PC-3 (cell line): ENCODE measurements at regions not wholly inside any gene's neighbourhood (a gene's known extent, or its start where the extent isn't known, plus 50 kb on each side); places are given as distances from the start of the nearest gene placed in this dataset.
A peak's percentile ranks its signal among the peaks of the same experiment; 100 is the strongest.

Experiments used
- ATAC-seq: fragments of 200-7000 bp; cut with Tn5 transposase; 2 replicates; pipeline ENCODE4 v1.9.1; 2020; ENCODE audit warnings: mild to moderate bottlenecking, moderate library complexity
- BruUV-seq: library from RNA; stranded (reverse); fragments of 400-500 nt; replicated peaks from 2 replicates; lab custom pipeline; 2021; lab: Mats Ljungman, UMichigan
- CTCF ChIA-PET: fragments of 300-600 bp; sonication (Branson Sonifier 250); formaldehyde crosslinking; loops from one replicate; lab custom pipeline; 2022; ENCODE audit warnings: antibody characterized with exemption; lab: Charles Lee
- POLR2A ChIA-PET: fragments of 300-600 bp; sonication (Branson Sonifier 250); formaldehyde crosslinking; loops from one replicate; lab custom pipeline; 2022; ENCODE audit warnings: antibody characterized with exemption; ENCODE audit not compliant: unreplicated experiment; lab: Charles Lee
- DNase-seq: peaks from one replicate; pipeline ENCODE4 v3.0.0-alpha.2; 2015
- H2AFZ ChIP-seq: fragments of 300-600 bp; sonication (generic); 2 replicates; pipeline ENCODE4 v1.6.0; 2016; ENCODE audit warnings: antibody characterized with exemption, low read length
- H3F3A ChIP-seq: fragments of 300-600 bp; sonication (generic); one replicate; pipeline ENCODE4 v1.6.0; 2017; ENCODE audit warnings: antibody characterized with exemption, low read length, control low read depth, mild to moderate bottlenecking; ENCODE audit not compliant: unreplicated experiment
- H3K27ac ChIP-seq: fragments of 300-600 bp; sonication (generic); 2 replicates; pipeline ENCODE4 v1.5.1; 2016; ENCODE audit warnings: mild to moderate bottlenecking, low read length
- H3K27me3 ChIP-seq: fragments of 300-600 bp; sonication (generic); 2 replicates; pipeline ENCODE4 v1.6.1; 2016; ENCODE audit warnings: low read length, mixed read lengths
- H3K36me3 ChIP-seq: fragments of 300-600 bp; sonication (generic); 2 replicates; pipeline ENCODE4 v1.6.1; 2016; ENCODE audit warnings: low read depth, mixed run types, low read length, mixed read lengths
- H3K4me1 ChIP-seq: fragments of 300-600 bp; sonication (generic); 2 replicates; pipeline ENCODE4 v1.5.1; 2016; ENCODE audit warnings: low read length; ENCODE audit not compliant: insufficient read depth
- H3K4me2 ChIP-seq: fragments of 300-600 bp; sonication (generic); 2 replicates; pipeline ENCODE4 v1.6.0; 2016; ENCODE audit warnings: low read length
- H3K4me3 ChIP-seq: fragments of 300-600 bp; sonication (generic); 2 replicates; pipeline ENCODE4 v1.5.1; 2016; ENCODE audit warnings: mild to moderate bottlenecking, low read length, mixed read lengths
- H3K79me2 ChIP-seq: fragments of 300-600 bp; sonication (generic); 2 replicates; pipeline ENCODE4 v1.6.1; 2017; ENCODE audit warnings: low read length, mixed read lengths
- H3K9ac ChIP-seq: fragments of 300-600 bp; sonication (generic); 2 replicates; pipeline ENCODE4 v1.6.0; 2016; ENCODE audit warnings: mild to moderate bottlenecking, low read length
- H3K9me2 ChIP-seq: fragments of 300-600 bp; sonication (generic); replicated peaks from 2 replicates; pipeline ENCODE4 v1.6.1; 2016; ENCODE audit warnings: mixed run types, low read length, mixed read lengths
- H3K9me3 ChIP-seq: fragments of 300-600 bp; sonication (generic); 2 replicates; pipeline ENCODE4 v1.6.1; 2016; ENCODE audit warnings: low read length, mixed read lengths
- H4K20me1 ChIP-seq: fragments of 300-600 bp; sonication (generic); 2 replicates; pipeline ENCODE4 v1.6.1; 2016; ENCODE audit warnings: low read length, mixed read lengths
- EZH2 ChIP-seq: fragments of 300-600 bp; sonication (generic); IDR thresholded peaks from one replicate; pipeline ENCODE4 v1.6.1; 2017; ENCODE audit warnings: antibody characterized with exemption, mild to moderate bottlenecking, low read length; ENCODE audit not compliant: unreplicated experiment
- EZH2phosphoT487 ChIP-seq: fragments of 300-600 bp; sonication (generic); IDR thresholded peaks from 2 replicates; pipeline ENCODE4 v1.6.1; 2018; ENCODE audit warnings: mild to moderate bottlenecking, antibody characterized with exemption, low read length, borderline replicate concordance
- intact Hi-C: fragments of 100-400 bp; cut with micrococcal nuclease; formaldehyde crosslinking; loops from 2 replicates; pipeline ENCODE4 v1.9.0; 2023
- TF ChIP-seq, protein P1 (sequence below): fragments of 300-600 bp; sonication (generic); conservative IDR thresholded peaks from 2 replicates; pipeline ENCODE4 v1.5.1; 2017; ENCODE audit warnings: antibody characterized with exemption, low read depth, mild to moderate bottlenecking, low read length

GRCh38 chr1:22315315-22316078, 136.2 kb upstream of the ZBTB40 start:
- no peak for DNase-seq
- H3K4me2 ChIP-seq, result no peak overlapping the region
- H3K27ac ChIP-seq, result no peak overlapping the region
- H4K20me1 ChIP-seq, result no peaks in the 10 kb centered on the region
- H3K27me3 ChIP-seq, result no peaks in the 10 kb centered on the region
- no peaks in the 10 kb centered on the region for H3K4me1 ChIP-seq
- intact Hi-C loops, result no loop called here
- no peaks in the 10 kb centered on the region for H3K9me2 ChIP-seq
- CTCF ChIA-PET, result no interaction called here
- no peaks in the 10 kb centered on the region for H3K79me2 ChIP-seq
- H3K4me3 ChIP-seq, result no peak overlapping the region
- TF ChIP-seq, protein P1, sequence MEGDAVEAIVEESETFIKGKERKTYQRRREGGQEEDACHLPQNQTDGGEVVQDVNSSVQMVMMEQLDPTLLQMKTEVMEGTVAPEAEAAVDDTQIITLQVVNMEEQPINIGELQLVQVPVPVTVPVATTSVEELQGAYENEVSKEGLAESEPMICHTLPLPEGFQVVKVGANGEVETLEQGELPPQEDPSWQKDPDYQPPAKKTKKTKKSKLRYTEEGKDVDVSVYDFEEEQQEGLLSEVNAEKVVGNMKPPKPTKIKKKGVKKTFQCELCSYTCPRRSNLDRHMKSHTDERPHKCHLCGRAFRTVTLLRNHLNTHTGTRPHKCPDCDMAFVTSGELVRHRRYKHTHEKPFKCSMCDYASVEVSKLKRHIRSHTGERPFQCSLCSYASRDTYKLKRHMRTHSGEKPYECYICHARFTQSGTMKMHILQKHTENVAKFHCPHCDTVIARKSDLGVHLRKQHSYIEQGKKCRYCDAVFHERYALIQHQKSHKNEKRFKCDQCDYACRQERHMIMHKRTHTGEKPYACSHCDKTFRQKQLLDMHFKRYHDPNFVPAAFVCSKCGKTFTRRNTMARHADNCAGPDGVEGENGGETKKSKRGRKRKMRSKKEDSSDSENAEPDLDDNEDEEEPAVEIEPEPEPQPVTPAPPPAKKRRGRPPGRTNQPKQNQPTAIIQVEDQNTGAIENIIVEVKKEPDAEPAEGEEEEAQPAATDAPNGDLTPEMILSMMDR, result no peak
- TF ChIP-seq EZH2phosphoT487, result no peak
- no peak for TF ChIP-seq EZH2
- H3K9ac ChIP-seq, result no peak overlapping the region
- no peaks in the 10 kb centered on the region for H3F3A ChIP-seq
- H3K9me3 ChIP-seq, result no peaks in the 10 kb centered on the region
- no peak for ATAC-seq
- H3K36me3 ChIP-seq, result no peaks in the 10 kb centered on the region
- BruUV-seq, result no TSS peak
- POLR2A ChIA-PET, result no interaction called here
- no peak overlapping the region for H2AFZ ChIP-seq

- no peaks in the 10 kb centered on the region for H3K9me2 ChIP-seq
- no peak overlapping the region for H3K4me2 ChIP-seq
- H3K4me3 ChIP-seq, result no peak overlapping the region
- ATAC-seq, result peak; percentile 58; the same call in 1 of the 2 replicates
- BruUV-seq, result no TSS peak
- no peaks in the 10 kb centered on the region for H3K4me1 ChIP-seq
- H3K27me3 ChIP-seq, result no peaks in the 10 kb centered on the region
- no peak for TF ChIP-seq EZH2phosphoT487
- TF ChIP-seq, protein P1, result peak; percentile 68
- peak; percentile 44 for DNase-seq
- H3K27ac ChIP-seq, result no peak overlapping the region
- H3K79me2 ChIP-seq, result no peaks in the 10 kb centered on the region
- POLR2A ChIA-PET, result no interaction called here
- no peak overlapping the region for H3K9ac ChIP-seq
- CTCF ChIA-PET, result no interaction called here
- intact Hi-C loops, result loop anchor here (1.0 kb wide), 1 partner anchor 185 kb away; no protein-coding TSS in a partner anchor
- no peaks in the 10 kb centered on the region for H3K36me3 ChIP-seq
- no peak overlapping the region for H2AFZ ChIP-seq
- H3K9me3 ChIP-seq, result no peaks in the 10 kb centered on the region
- H4K20me1 ChIP-seq, result no peaks in the 10 kb centered on the region
- H3F3A ChIP-seq, result no peaks in the 10 kb centered on the region
These were observed 134.3 kb upstream of the ZBTB40 start for GRCh38 chr1:22317231-22317919.

DNA sequence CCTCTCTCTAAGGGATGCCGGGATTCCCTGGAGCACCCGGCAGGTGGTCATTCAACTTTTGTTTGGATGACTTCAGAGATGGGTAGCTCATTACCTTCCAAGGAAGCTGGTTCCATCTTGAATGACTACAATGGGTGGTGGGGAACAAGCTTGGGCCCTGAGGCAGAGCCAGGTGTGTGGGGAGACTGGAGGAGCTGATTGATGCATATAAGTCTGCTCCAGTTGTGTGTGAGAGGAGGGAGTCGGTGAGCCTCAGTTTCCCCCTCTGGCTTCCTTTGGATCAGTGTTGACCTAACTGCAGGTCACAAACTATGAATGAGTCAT, 133.8 kb upstream of the ZBTB40 start:
- H3K27ac ChIP-seq, result no peak overlapping the region
- POLR2A ChIA-PET, result no interaction called here

More for the DNA sequence above, 133.8 kb upstream of the ZBTB40 start:
- CTCF ChIA-PET, result no interaction called here
- Histone ChIP-seq H4K20me1 (no peaks in the 10 kb centered on the region), H3K4me3 (no peak overlapping the region), H3K79me2 (no peaks in the 10 kb centered on the region), H3K4me2 (no peak overlapping the region), H3K9me2 (no peaks in the 10 kb centered on the region), H3F3A (no peaks in the 10 kb centered on the region), H3K36me3 (no peaks in the 10 kb centered on the region), H3K27me3 (no peaks in the 10 kb centered on the region), H2AFZ (no peak overlapping the region), H3K9ac (no peak overlapping the region), H3K4me1 (no peaks in the 10 kb centered on the region), H3K9me3 (no peaks in the 10 kb centered on the region)
- TF ChIP-seq EZH2phosphoT487 (no peak), EZH2 (no peak)
- TF ChIP-seq, protein P1, result no peak
- intact Hi-C loops, result loop anchor here (1.0 kb wide), 1 partner anchor 186 kb away; no protein-coding TSS in a partner anchor
- DNase-seq, result no peak
- ATAC-seq, result no peak
- no TSS peak for BruUV-seq
